ENCODE measurements at regions not wholly inside any gene's neighbourhood (a gene's known extent, or its start where the extent isn't known, plus 50 kb on each side); places are given as distances from the start of the nearest gene placed in this dataset.

DNA sequence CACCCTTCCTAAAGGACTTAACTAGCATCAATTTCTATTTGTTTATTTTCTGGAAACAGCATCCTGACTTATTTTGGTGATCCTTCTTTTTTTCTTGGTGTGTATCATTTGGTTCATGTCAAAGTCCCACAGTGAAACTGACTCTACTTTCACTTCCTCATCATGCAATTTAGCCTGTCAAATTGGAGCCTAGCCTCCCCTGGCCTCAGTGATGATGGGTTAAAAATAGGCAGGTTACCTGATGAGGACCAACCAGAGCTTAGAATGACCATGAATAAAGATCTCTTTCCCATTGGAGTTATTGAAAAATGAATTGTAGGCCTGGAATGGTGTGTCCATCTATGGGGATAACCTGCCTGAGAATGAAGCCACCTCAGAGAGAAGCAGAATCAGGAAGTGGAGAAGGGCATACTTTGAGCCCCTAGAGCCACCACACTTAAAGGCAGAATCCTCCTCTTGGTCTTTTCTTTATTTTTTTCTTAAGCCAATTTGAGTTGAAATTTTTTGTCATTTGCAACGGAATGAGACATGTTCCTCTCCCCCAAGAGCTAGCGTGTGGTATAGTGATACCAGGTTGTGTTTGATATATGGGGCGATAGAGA is 105.6 kb downstream of the BTBD3 start:
- no peak for TF ChIP-seq ZFP3 (CRISPR knock-in tag; IDR thresholded peaks at IDR 0.05)
- TF ChIP-seq, protein P1, sequence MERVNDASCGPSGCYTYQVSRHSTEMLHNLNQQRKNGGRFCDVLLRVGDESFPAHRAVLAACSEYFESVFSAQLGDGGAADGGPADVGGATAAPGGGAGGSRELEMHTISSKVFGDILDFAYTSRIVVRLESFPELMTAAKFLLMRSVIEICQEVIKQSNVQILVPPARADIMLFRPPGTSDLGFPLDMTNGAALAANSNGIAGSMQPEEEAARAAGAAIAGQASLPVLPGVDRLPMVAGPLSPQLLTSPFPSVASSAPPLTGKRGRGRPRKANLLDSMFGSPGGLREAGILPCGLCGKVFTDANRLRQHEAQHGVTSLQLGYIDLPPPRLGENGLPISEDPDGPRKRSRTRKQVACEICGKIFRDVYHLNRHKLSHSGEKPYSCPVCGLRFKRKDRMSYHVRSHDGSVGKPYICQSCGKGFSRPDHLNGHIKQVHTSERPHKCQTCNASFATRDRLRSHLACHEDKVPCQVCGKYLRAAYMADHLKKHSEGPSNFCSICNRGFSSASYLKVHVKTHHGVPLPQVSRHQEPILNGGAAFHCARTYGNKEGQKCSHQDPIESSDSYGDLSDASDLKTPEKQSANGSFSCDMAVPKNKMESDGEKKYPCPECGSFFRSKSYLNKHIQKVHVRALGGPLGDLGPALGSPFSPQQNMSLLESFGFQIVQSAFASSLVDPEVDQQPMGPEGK (CRISPR knock-in tag; IDR thresholded peaks at IDR 0.05; ENCODE audit: borderline replicate concordance): no peak
- TF ChIP-seq TOX (CRISPR knock-in tag; IDR thresholded peaks at IDR 0.05; ENCODE audit: borderline replicate concordance): no peak
- TF ChIP-seq, protein P2, sequence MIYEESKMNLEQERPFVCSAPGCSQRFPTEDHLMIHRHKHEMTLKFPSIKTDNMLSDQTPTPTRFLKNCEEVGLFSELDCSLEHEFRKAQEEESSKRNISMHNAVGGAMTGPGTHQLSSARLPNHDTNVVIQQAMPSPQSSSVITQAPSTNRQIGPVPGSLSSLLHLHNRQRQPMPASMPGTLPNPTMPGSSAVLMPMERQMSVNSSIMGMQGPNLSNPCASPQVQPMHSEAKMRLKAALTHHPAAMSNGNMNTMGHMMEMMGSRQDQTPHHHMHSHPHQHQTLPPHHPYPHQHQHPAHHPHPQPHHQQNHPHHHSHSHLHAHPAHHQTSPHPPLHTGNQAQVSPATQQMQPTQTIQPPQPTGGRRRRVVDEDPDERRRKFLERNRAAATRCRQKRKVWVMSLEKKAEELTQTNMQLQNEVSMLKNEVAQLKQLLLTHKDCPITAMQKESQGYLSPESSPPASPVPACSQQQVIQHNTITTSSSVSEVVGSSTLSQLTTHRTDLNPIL (CRISPR knock-in tag; IDR thresholded peaks at IDR 0.05; ENCODE audit: low read depth): no peak
- TF ChIP-seq ZNF70 (CRISPR knock-in tag; IDR thresholded peaks at IDR 0.05): no peak
- TF ChIP-seq ISL1 (CRISPR knock-in tag; IDR thresholded peaks at IDR 0.05): no peak
- no peak for TF ChIP-seq ARNTL (CRISPR knock-in tag; IDR thresholded peaks at IDR 0.05; ENCODE audit: borderline replicate concordance, low read depth)
- no peak for TF ChIP-seq ZC3H10 (CRISPR knock-in tag; IDR thresholded peaks at IDR 0.05)
- TF ChIP-seq, protein P3, sequence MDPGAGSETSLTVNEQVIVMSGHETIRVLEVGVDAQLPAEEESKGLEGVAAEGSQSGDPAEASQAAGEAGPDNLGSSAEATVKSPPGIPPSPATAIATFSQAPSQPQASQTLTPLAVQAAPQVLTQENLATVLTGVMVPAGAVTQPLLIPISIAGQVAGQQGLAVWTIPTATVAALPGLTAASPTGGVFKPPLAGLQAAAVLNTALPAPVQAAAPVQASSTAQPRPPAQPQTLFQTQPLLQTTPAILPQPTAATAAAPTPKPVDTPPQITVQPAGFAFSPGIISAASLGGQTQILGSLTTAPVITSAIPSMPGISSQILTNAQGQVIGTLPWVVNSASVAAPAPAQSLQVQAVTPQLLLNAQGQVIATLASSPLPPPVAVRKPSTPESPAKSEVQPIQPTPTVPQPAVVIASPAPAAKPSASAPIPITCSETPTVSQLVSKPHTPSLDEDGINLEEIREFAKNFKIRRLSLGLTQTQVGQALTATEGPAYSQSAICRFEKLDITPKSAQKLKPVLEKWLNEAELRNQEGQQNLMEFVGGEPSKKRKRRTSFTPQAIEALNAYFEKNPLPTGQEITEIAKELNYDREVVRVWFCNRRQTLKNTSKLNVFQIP (CRISPR knock-in tag; IDR thresholded peaks at IDR 0.05; ENCODE audit: borderline replicate concordance, low read depth): no peak
- TF ChIP-seq TCF4 (CRISPR knock-in tag; IDR thresholded peaks at IDR 0.05; ENCODE audit: borderline replicate concordance): no peak
- no peak for TF ChIP-seq RARB (CRISPR knock-in tag; IDR thresholded peaks at IDR 0.05)
- no peak for TF ChIP-seq ZFP30 (CRISPR knock-in tag; IDR thresholded peaks at IDR 0.05)
